ENCODE measurements at regions not wholly inside any gene's neighbourhood (a gene's known extent, or its start where the extent isn't known, plus 50 kb on each side); places are given as distances from the start of the nearest gene placed in this dataset.

GRCh38 chr10:110363572-110364411 lies 59.1 kb upstream of the SMNDC1 start:
- no peak for TF ChIP-seq EZH2 (IDR thresholded peaks at IDR 0.05; ENCODE audit: borderline replicate concordance, low read length)
- TF ChIP-seq CTCF (IDR thresholded peaks at IDR 0.05; ENCODE audit: low read length), result no peak

GRCh38 chr10:110364531-110364937 lies 59.8 kb upstream of the SMNDC1 start:
- Histone ChIP-seq H3K9me2 (ENCODE audit: low read depth, low read length) (no peaks in the 10 kb centered on the region), H3K9ac (ENCODE audit: low read length) (no peak overlapping the region)

More at GRCh38 chr10:110363572-110364411, 59.1 kb upstream of the SMNDC1 start:
- Histone ChIP-seq H3K79me2 (ENCODE audit: insufficient read depth, low read length) (no peaks in the 10 kb centered on the region), H3K27me3 (ENCODE audit: insufficient read depth, low read length) (no peaks in the 10 kb centered on the region), H3K4me3 (ENCODE audit: low read depth, low read length, poor library complexity, severe bottlenecking) (no peak overlapping the region), H3K4me1 (ENCODE audit: insufficient read depth, low read length, severe bottlenecking) (peaks cover 61% of the 10 kb centered on the region), H2AFZ (ENCODE audit: low read length) (peak overlapping the region; percentile 19; the same call in 1 of the 2 replicates), H4K20me1 (ENCODE audit: insufficient read depth, low read length) (no peaks in the 10 kb centered on the region), H3F3A (ENCODE audit: insufficient read depth, low read length) (no peaks in the 10 kb centered on the region), H3K4me2 (ENCODE audit: low read length) (no peak overlapping the region; the same call in 1 of the 2 replicates), H3K9ac (ENCODE audit: low read length) (no peak overlapping the region), H3K9me2 (ENCODE audit: low read depth, low read length) (no peaks in the 10 kb centered on the region), H3K27ac (ENCODE audit: low read depth, low read length, poor library complexity, severe bottlenecking) (peak overlapping the region; percentile 33), H3K9me3 (ENCODE audit: low read length) (no peaks in the 10 kb centered on the region), H3K36me3 (ENCODE audit: insufficient read depth, low read length) (no peaks in the 10 kb centered on the region)

DNA sequence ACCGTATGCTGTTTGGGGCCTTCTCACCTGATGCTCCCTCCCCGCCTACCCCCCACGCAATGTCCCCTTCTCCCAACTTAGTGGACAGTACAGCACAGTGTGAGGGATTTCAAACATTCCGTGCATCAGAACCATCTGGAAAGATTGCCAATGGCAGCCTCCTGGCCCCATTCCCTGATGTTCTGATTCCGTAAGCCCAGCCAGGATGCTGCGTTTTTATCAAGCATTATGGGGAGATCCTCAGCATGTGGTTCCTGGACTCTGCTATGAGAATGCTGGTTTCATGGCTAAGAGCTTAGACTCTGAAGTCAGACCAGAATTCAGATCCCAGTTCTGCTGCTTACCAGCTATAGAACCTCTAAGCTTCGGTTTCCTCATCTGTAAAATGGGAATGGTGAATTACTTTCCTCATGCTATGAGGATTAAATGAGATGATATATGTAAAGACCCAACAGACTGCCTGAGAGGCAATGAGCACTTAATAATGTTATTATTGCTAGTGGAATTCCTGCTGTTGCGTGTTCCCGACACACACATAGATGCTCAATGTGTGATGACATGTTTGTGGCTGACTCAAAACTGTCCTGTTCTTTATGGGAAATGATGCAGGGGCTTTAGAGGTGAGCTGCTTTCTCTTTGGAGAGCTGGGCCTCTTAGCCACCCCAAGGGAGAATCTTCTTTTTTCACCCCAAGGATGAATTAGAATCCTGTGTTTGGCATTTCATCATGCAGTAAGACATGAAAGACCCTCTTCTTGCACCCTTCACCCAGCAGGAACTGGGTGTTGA lies 60.8 kb upstream of the SMNDC1 start:
- Histone ChIP-seq H3K9me3 (ENCODE audit: low read length) (no peaks in the 10 kb centered on the region), H3F3A (ENCODE audit: insufficient read depth, low read length) (no peaks in the 10 kb centered on the region), H3K36me3 (ENCODE audit: insufficient read depth, low read length) (no peaks in the 10 kb centered on the region), H3K4me2 (ENCODE audit: low read length) (no peak overlapping the region), H3K27me3 (ENCODE audit: insufficient read depth, low read length) (no peaks in the 10 kb centered on the region), H3K27ac (ENCODE audit: low read depth, low read length, poor library complexity, severe bottlenecking) (no peak overlapping the region), H2AFZ (ENCODE audit: low read length) (no peak overlapping the region), H3K9ac (ENCODE audit: low read length) (no peak overlapping the region), H4K20me1 (ENCODE audit: insufficient read depth, low read length) (no peaks in the 10 kb centered on the region), H3K4me1 (ENCODE audit: insufficient read depth, low read length, severe bottlenecking) (peaks cover 51% of the 10 kb centered on the region), H3K79me2 (ENCODE audit: insufficient read depth, low read length) (no peaks in the 10 kb centered on the region), H3K9me2 (ENCODE audit: low read depth, low read length) (no peaks in the 10 kb centered on the region), H3K4me3 (ENCODE audit: low read depth, low read length, poor library complexity, severe bottlenecking) (no peak overlapping the region)
- TF ChIP-seq CTCF (IDR thresholded peaks at IDR 0.05; ENCODE audit: low read length) (no peak), EZH2 (IDR thresholded peaks at IDR 0.05; ENCODE audit: borderline replicate concordance, low read length) (no peak)

More at GRCh38 chr10:110364531-110364937, 59.8 kb upstream of the SMNDC1 start:
- Histone ChIP-seq H4K20me1 (ENCODE audit: insufficient read depth, low read length) (no peaks in the 10 kb centered on the region), H3K79me2 (ENCODE audit: insufficient read depth, low read length) (no peaks in the 10 kb centered on the region), H3K27me3 (ENCODE audit: insufficient read depth, low read length) (no peaks in the 10 kb centered on the region), H3F3A (ENCODE audit: insufficient read depth, low read length) (no peaks in the 10 kb centered on the region), H3K4me3 (ENCODE audit: low read depth, low read length, poor library complexity, severe bottlenecking) (no peak overlapping the region), H2AFZ (ENCODE audit: low read length) (no peak overlapping the region), H3K9me3 (ENCODE audit: low read length) (no peaks in the 10 kb centered on the region), H3K4me2 (ENCODE audit: low read length) (no peak overlapping the region; the same call in 1 of the 2 replicates), H3K36me3 (ENCODE audit: insufficient read depth, low read length) (no peaks in the 10 kb centered on the region), H3K4me1 (ENCODE audit: insufficient read depth, low read length, severe bottlenecking) (peaks cover 53% of the 10 kb centered on the region), H3K27ac (ENCODE audit: low read depth, low read length, poor library complexity, severe bottlenecking) (peak overlapping the region; percentile 33)
- TF ChIP-seq EZH2 (IDR thresholded peaks at IDR 0.05; ENCODE audit: borderline replicate concordance, low read length), result no peak
- TF ChIP-seq CTCF (IDR thresholded peaks at IDR 0.05; ENCODE audit: low read length), result no peak

Measured in OCI-LY1 (cell line).